Karpas-422 (cell line): ENCODE measurements at regions not wholly inside any gene's neighbourhood (a gene's known extent, or its start where the extent isn't known, plus 50 kb on each side); places are given as distances from the start of the nearest gene placed in this dataset.

Source experiments
- DNase-seq: peaks from one replicate; pipeline ENCODE4 v3.0.0-alpha.2; 2015
- H2AFZ ChIP-seq: fragments of 200-600 bp; sonication (generic); 2 replicates; pipeline ENCODE4 v1.6.1; 2014; ENCODE audit warnings: antibody characterized with exemption, low read length, mixed read lengths
- H3K27ac ChIP-seq: fragments of 200-600 bp; sonication (generic); 2 replicates; pipeline ENCODE4 v1.5.1; 2014; ENCODE audit warnings: mild to moderate bottlenecking, low read length, moderate library complexity
- H3K27me3 ChIP-seq: fragments of 200-600 bp; sonication (generic); 2 replicates; pipeline ENCODE4 v1.6.1; 2014; ENCODE audit warnings: low read length, mixed read lengths
- H3K36me3 ChIP-seq: fragments of 200-600 bp; sonication (generic); 2 replicates; pipeline ENCODE4 v1.6.1; 2014; ENCODE audit warnings: low read length, mixed read lengths; ENCODE audit not compliant: insufficient read depth
- H3K4me1 ChIP-seq: fragments of 200-600 bp; sonication (generic); 2 replicates; pipeline ENCODE4 v1.6.1; 2014; ENCODE audit warnings: mild to moderate bottlenecking, low read length, mixed read lengths
- H3K4me2 ChIP-seq: fragments of 200-600 bp; sonication (generic); 2 replicates; pipeline ENCODE4 v1.6.1; 2014; ENCODE audit warnings: low read length, low read depth, mild to moderate bottlenecking; ENCODE audit not compliant: poor library complexity, severe bottlenecking
- H3K4me3 ChIP-seq: fragments of 200-600 bp; sonication (generic); 2 replicates; pipeline ENCODE4 v1.5.1; 2014; ENCODE audit warnings: mild to moderate bottlenecking, antibody characterized with exemption, low read length, mixed read lengths
- H3K79me2 ChIP-seq: fragments of 200-600 bp; sonication (generic); 2 replicates; pipeline ENCODE4 v1.6.1; 2014; ENCODE audit warnings: mild to moderate bottlenecking, low read length, mixed read lengths
- H3K9ac ChIP-seq: fragments of 200-600 bp; sonication (generic); 2 replicates; pipeline ENCODE4 v1.6.0; 2014; ENCODE audit warnings: low read length
- H3K9me2 ChIP-seq: fragments of 200-600 bp; sonication (generic), shearing (Covaris generic); replicated peaks from 2 replicates; pipeline ENCODE4 v1.6.0; 2014; ENCODE audit warnings: mild to moderate bottlenecking, low read length, moderate library complexity; ENCODE audit not compliant: insufficient read depth
- H3K9me3 ChIP-seq: fragments of 300-700, 200-600 bp; sonication (generic); 2 replicates; pipeline ENCODE4 v1.6.1; 2014; ENCODE audit warnings: low read length, mixed read lengths
- H4K20me1 ChIP-seq: fragments of 200-600 bp; sonication (generic); 2 replicates; pipeline ENCODE4 v1.6.1; 2014; ENCODE audit warnings: mild to moderate bottlenecking, antibody characterized with exemption, low read length, low read depth; ENCODE audit not compliant: insufficient read depth

DNA sequence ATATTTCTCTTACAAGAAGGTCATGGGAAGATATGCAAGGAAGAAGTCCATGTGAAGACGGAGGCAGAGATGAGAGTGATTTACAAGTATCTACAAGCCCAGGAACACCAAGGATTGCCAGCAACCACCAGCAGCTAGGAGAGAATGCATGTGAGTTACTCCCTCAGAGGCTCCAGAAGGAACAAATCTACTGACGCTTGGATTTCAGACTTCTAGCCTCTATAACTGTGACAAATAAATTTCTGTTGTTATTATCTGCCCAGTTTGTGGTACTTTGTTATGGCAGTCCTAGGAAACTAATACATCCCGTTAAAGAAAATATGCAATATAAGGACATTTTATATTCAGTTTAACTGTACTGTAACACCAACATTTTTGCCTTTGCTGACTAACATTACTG is 283.9 kb downstream of the BCHE start:
- no peak overlapping the region for H2AFZ ChIP-seq
- no peaks in the 10 kb centered on the region for H3K27me3 ChIP-seq
- DNase-seq: no peak
- H3K9me2 ChIP-seq: no peaks in the 10 kb centered on the region
- H4K20me1 ChIP-seq: no peaks in the 10 kb centered on the region
- no peaks in the 10 kb centered on the region for H3K4me1 ChIP-seq
- no peak overlapping the region for H3K9ac ChIP-seq
- peaks cover 46% of the 10 kb centered on the region for H3K9me3 ChIP-seq
- no peaks in the 10 kb centered on the region for H3K79me2 ChIP-seq
- H3K36me3 ChIP-seq: no peaks in the 10 kb centered on the region
- no peak overlapping the region for H3K27ac ChIP-seq
- no peak overlapping the region for H3K4me2 ChIP-seq
- H3K4me3 ChIP-seq: no peak overlapping the region

DNA sequence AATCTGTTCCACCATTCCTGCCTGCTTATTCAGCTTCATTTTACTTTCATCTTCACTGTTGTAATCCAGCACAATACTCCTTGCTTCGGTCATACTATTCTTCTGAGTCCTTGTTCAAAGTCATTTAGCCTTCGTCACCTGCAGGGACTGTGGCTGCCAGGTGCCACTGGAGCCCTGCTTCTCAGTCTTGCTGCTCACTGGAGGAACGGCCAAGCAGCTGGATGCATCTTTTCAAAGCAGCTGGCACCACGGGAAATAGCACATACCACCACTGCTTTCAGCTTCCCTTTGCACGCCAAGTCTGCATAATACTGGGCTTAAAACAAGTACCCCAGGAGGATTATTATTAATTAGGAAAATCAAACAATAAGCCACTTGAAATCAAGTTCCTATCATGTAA is 287.6 kb downstream of the BCHE start:
- Histone ChIP-seq H3K27me3 (no peaks in the 10 kb centered on the region), H2AFZ (no peak overlapping the region), H3K4me1 (no peaks in the 10 kb centered on the region), H3K9me3 (peaks cover 34% of the 10 kb centered on the region), H3K4me3 (no peak overlapping the region), H3K36me3 (no peaks in the 10 kb centered on the region), H3K9ac (no peak overlapping the region), H3K4me2 (no peak overlapping the region), H3K79me2 (no peaks in the 10 kb centered on the region), H3K9me2 (no peaks in the 10 kb centered on the region), H4K20me1 (no peaks in the 10 kb centered on the region), H3K27ac (no peak overlapping the region)
- DNase-seq: no peak

DNA sequence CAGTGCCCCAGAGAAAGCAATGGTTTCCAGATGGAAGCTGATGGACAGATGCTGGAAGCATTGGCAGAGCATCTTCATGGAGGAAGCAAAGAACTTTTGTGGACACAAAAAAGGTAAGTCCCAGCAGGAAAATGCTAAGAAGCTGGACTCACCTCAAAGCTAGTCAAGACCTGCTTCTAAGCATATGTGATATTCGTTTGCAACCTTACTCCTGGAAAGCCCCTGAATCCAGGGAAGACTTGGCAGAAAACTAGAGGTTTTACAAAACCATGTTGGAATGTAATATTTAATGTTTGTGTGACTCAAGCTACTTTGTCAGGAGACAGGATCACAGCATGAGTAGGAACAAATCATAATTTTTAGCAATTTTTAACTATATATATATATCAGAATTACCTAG is 288.2 kb downstream of the BCHE start:
- Histone ChIP-seq H3K4me3 (no peak overlapping the region), H3K36me3 (no peaks in the 10 kb centered on the region), H3K9ac (no peak overlapping the region), H3K9me2 (no peaks in the 10 kb centered on the region), H3K27me3 (no peaks in the 10 kb centered on the region), H3K4me1 (no peaks in the 10 kb centered on the region), H2AFZ (no peak overlapping the region), H3K4me2 (no peak overlapping the region), H3K9me3 (peaks cover 34% of the 10 kb centered on the region), H3K79me2 (no peaks in the 10 kb centered on the region), H3K27ac (no peak overlapping the region), H4K20me1 (no peaks in the 10 kb centered on the region)
- DNase-seq: no peak

DNA sequence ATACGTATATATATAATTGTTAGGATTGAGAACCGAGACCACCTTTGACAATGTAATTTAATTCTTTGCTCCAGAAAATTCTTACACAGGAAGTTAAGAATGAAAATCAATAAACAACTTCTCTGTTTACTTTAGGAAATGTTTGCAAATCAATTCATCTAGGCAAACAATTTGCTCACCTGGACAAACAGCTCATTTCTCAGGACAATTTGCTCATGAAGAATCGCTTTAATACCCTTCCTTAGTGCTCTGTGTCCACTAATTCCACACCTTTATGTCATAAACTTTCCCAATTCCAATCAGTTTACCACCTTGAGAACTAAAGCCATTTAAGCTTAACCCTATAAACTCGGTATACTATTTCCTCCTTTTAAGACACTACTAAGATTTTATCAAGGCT is 292.2 kb downstream of the BCHE start:
- no peaks in the 10 kb centered on the region for H3K27me3 ChIP-seq
- no peak overlapping the region for H3K27ac ChIP-seq
- H2AFZ ChIP-seq: no peak overlapping the region
- peaks cover 37% of the 10 kb centered on the region for H3K9me3 ChIP-seq
- DNase-seq: no peak
- no peaks in the 10 kb centered on the region for H4K20me1 ChIP-seq
- H3K79me2 ChIP-seq: no peaks in the 10 kb centered on the region
- H3K4me1 ChIP-seq: no peaks in the 10 kb centered on the region
- no peaks in the 10 kb centered on the region for H3K9me2 ChIP-seq
- no peak overlapping the region for H3K4me3 ChIP-seq
- H3K4me2 ChIP-seq: no peak overlapping the region
- H3K9ac ChIP-seq: no peak overlapping the region
- no peaks in the 10 kb centered on the region for H3K36me3 ChIP-seq

DNA sequence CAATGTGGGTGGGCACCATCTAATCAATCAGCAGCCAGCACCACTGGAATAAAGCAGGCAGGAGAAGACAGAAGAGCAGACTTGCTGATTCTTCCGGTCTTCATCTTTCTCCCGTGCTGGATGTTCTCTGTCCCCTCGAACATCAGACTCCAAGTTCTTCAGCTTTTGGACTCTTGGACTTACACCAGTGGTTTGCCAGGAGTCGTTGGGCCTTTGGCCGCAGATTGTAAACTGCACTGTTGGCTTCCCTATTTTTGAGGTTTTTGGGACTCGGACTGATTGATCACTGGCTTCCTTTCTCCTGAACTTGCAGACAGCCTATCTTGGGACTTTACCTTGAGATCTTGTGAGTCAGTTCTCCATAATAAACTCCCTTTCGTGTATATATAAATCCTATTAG is 292.8 kb downstream of the BCHE start:
- Histone ChIP-seq H3K4me2 (no peak overlapping the region), H4K20me1 (no peaks in the 10 kb centered on the region), H3K27ac (no peak overlapping the region), H3K9me2 (no peaks in the 10 kb centered on the region), H3K79me2 (no peaks in the 10 kb centered on the region), H3K36me3 (no peaks in the 10 kb centered on the region), H2AFZ (no peak overlapping the region), H3K27me3 (no peaks in the 10 kb centered on the region), H3K9me3 (peaks cover 37% of the 10 kb centered on the region), H3K9ac (no peak overlapping the region), H3K4me3 (no peak overlapping the region), H3K4me1 (no peaks in the 10 kb centered on the region)
- DNase-seq: no peak

DNA sequence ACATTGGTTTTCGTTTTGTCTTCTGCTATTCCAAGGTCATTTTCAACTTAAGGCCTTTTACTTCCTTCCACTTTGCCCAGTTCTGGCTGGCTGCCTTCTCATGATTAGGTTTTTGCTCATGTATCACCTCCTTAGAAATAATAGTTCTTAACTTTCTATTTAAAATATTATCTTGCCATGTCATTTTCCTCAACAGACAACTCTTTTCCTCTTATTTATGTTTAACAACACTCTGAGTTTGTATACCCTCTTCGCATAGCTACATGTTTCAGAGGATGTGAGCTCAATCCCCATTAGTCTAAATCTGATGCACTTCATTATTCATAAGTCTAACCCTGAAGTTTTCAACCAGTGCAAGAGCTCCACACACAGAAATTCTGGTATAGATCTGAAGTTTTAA is 299.1 kb downstream of the BCHE start:
- Histone ChIP-seq H4K20me1 (no peaks in the 10 kb centered on the region), H3K79me2 (no peaks in the 10 kb centered on the region)

DNA sequence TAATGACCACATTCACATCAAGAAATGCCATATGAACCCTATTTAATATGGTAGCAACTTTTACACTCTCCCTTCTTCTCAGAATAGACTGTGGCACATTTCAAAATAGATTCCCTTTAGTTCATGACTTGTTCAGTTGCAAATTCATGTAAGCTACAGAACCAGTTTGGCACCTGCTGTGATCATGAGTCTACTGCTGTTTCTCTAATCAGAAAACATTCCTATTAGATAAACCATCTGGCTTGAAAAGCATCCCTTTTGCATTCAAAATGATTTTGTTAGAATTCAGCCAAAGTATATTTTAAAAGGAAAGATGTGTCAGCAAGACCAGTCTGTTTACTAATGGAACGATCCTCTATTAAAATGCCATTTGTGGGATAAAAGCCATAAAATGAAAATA is 304.4 kb downstream of the BCHE start:
- Histone ChIP-seq H3K79me2 (no peaks in the 10 kb centered on the region), H4K20me1 (no peaks in the 10 kb centered on the region)
- DNase-seq: no peak

More for the DNA sequence above, 299.1 kb downstream of the BCHE start:
- H3K9me3 ChIP-seq: peaks cover 49% of the 10 kb centered on the region
- no peaks in the 10 kb centered on the region for H3K27me3 ChIP-seq
- H3K4me1 ChIP-seq: no peaks in the 10 kb centered on the region
- no peak overlapping the region for H3K27ac ChIP-seq
- H3K4me3 ChIP-seq: no peak overlapping the region
- no peak overlapping the region for H3K9ac ChIP-seq
- H3K36me3 ChIP-seq: no peaks in the 10 kb centered on the region
- DNase-seq: no peak
- H3K9me2 ChIP-seq: no peaks in the 10 kb centered on the region
- no peak overlapping the region for H3K4me2 ChIP-seq
- no peak overlapping the region for H2AFZ ChIP-seq

DNA sequence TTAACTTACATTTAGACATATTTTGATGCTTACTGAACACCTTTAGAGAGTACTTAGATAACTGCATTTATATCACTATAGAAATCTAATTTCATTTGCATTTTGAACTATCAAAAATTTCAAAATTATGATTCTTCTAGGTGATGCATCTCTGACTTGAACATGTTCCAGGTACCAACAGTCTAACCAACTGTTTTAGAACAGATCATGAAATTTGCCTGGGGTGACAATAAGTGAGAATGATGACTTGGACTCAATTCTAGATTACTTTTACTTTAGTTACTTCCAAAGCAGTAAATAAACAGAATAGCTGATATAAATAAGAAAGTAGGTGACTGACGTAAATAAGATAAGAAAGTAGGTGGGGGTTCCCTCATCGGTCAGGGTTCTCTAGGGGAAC is 307.8 kb downstream of the BCHE start:
- no peaks in the 10 kb centered on the region for H3K27me3 ChIP-seq
- no peaks in the 10 kb centered on the region for H3K9me2 ChIP-seq
- no peak overlapping the region for H3K4me2 ChIP-seq
- H3K4me1 ChIP-seq: no peaks in the 10 kb centered on the region
- no peaks in the 10 kb centered on the region for H3K36me3 ChIP-seq
- H3K27ac ChIP-seq: no peak overlapping the region
- H3K9ac ChIP-seq: no peak overlapping the region
- no peaks in the 10 kb centered on the region for H3K79me2 ChIP-seq
- H3K4me3 ChIP-seq: no peak overlapping the region
- DNase-seq: no peak
- peaks cover 37% of the 10 kb centered on the region for H3K9me3 ChIP-seq
- H2AFZ ChIP-seq: no peak overlapping the region
- no peaks in the 10 kb centered on the region for H4K20me1 ChIP-seq

More for the DNA sequence above, 304.4 kb downstream of the BCHE start:
- Histone ChIP-seq H3K4me2 (no peak overlapping the region), H3K4me3 (no peak overlapping the region), H3K27me3 (no peaks in the 10 kb centered on the region), H3K4me1 (no peaks in the 10 kb centered on the region), H3K9me3 (peaks cover 43% of the 10 kb centered on the region), H3K27ac (no peak overlapping the region), H3K36me3 (no peaks in the 10 kb centered on the region), H3K9me2 (no peaks in the 10 kb centered on the region), H3K9ac (no peak overlapping the region), H2AFZ (no peak overlapping the region)

DNA sequence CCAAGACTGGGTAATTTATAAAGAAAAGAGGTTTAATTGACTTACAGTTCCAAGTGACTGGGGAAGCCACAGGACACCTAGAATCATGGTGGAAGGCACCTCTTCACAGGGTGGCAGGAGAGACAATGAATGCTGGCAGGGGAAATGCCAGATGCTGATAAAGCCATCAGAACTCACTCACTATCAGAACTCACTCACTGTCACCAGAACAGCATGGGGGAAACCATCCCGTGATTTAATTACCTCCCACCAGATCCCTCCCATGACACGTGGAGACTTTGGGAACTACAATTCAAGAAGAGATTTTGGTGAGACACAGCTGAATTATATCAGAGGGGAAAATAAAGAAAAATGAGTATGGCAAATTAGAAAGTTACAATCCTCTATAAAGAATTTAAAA is 310.9 kb downstream of the BCHE start:
- no peaks in the 10 kb centered on the region for H3K79me2 ChIP-seq
- no peak overlapping the region for H3K4me3 ChIP-seq
- no peak overlapping the region for H3K27ac ChIP-seq
- H3K4me1 ChIP-seq: no peaks in the 10 kb centered on the region
- no peak overlapping the region for H3K4me2 ChIP-seq
- H3K9me2 ChIP-seq: no peaks in the 10 kb centered on the region
- H3K27me3 ChIP-seq: no peaks in the 10 kb centered on the region
- no peaks in the 10 kb centered on the region for H4K20me1 ChIP-seq
- no peaks in the 10 kb centered on the region for H3K36me3 ChIP-seq
- H2AFZ ChIP-seq: no peak overlapping the region
- peaks cover 32% of the 10 kb centered on the region for H3K9me3 ChIP-seq
- no peak for DNase-seq
- no peak overlapping the region for H3K9ac ChIP-seq
